Heart left ventricle (tissue), 16 donors: ENCODE measurements at regions not wholly inside any gene's neighbourhood (a gene's known extent, or its start where the extent isn't known, plus 50 kb on each side); places are given as distances from the start of the nearest gene placed in this dataset.

ENCODE experiments used
- ATAC-seq, 4 donors: fragments of 200-7000 bp; cut with Tn5 transposase; one replicate each; pipeline ENCODE4 v1.9.1; 2020 to 2022; ENCODE audit warnings: moderate library complexity in 4 of 4, mild to moderate bottlenecking in 3 of 4, moderate number of reproducible peaks in 1 of 4
- DNase-seq, 5 donors: peaks; one replicate each; pipeline ENCODE4 v3.0.0-alpha.2; 2020
- H3K27ac ChIP-seq, 12 donors: fragments of 200-600 bp; sonication (generic) in 4 of 12; one replicate each; pipeline versions ENCODE4 v1.5.0 to v1.8.0; 2016 to 2022; ENCODE audit warnings: mild to moderate bottlenecking in 2 of 12
- H3K27me3 ChIP-seq, 9 donors: fragments of 200-600 bp; sonication (generic) in 2 of 9; one replicate each; pipeline versions ENCODE4 v1.5.1 to v1.8.0; 2016 to 2022; ENCODE audit warnings: mild to moderate bottlenecking in 3 of 9
- H3K36me3 ChIP-seq, 9 donors: fragments of 200-600 bp; sonication (generic) in 2 of 9; one replicate each; pipeline versions ENCODE4 v1.5.0 to v1.8.0; 2018 to 2022; ENCODE audit warnings: mild to moderate bottlenecking in 2 of 9
- H3K4me1 ChIP-seq, 12 donors: fragments of 200-600 bp; sonication (generic) in 4 of 12; one replicate each; pipeline versions ENCODE4 v1.5.0 to v1.8.0; 2016 to 2022; ENCODE audit warnings: mild to moderate bottlenecking in 3 of 12
- H3K4me3 ChIP-seq, 12 donors: fragments of 200-600 bp; sonication (generic) in 4 of 12; one replicate each; pipeline versions ENCODE4 v1.5.0 to v1.8.0; 2017 to 2022; ENCODE audit warnings: mild to moderate bottlenecking in 9 of 12, moderate library complexity in 4 of 12
- H3K9me3 ChIP-seq, 12 donors: fragments of 200-600 bp; sonication (generic) in 4 of 12; one replicate each; pipeline versions ENCODE4 v1.5.0 to v1.8.0; 2016 to 2022; ENCODE audit warnings: mild to moderate bottlenecking in 1 of 12
- POLR2A ChIP-seq, 2 donors: fragments of 450-650 bp; IDR thresholded peaks; one replicate each; pipeline ENCODE4 v1.6.1; 2017; ENCODE audit warnings: antibody characterized with exemption in 2 of 2, mild to moderate bottlenecking in 2 of 2, moderate library complexity in 2 of 2
- WGBS, 4 donors: extraction: QIAGEN DNeasy Blood & Tissue Kit in 2 of 4; methylation state at CpG; one replicate each; pipeline versions ENCODE4 v1.1.5 to v1.1.7; 2013 to 2018; 5-methylcytosine and 5-hydroxymethylcytosine counted together
- intact Hi-C, 10 donors: fragments of 100-400 bp; cut with DNase I; formaldehyde crosslinking; loops; one replicate each; pipeline versions ENCODE4 v1.11.1 to v1.14.2; 2022
- TF ChIP-seq, protein P1 (sequence below), 12 donors: fragments of 200-600 bp; sonication (generic) in 4 of 12; IDR thresholded peaks; one replicate each; pipeline versions ENCODE4 v1.5.0 to v1.8.0; 2018 to 2022; ENCODE audit warnings: antibody characterized with exemption in 12 of 12, mild to moderate bottlenecking in 5 of 12
- donor health status: ischemic (EF 13 %, LVEDD 7.1; RV severe dilation, severe dysfunction).
- donor health status: healthy with polysubstance abuse.
- donor health status: DM: no; HTN: yes; CAD: no.
- donor health status: DM: no; HTN: no; CAD: no.
- donor health status: ischemic (EF 25% LVEDD 6.9; RV normal size, moderate dysfunction).
- donor health status: ischemic (EF 25% LVEDD 5.7; RV mildly dilated, moderate dysfunction).
- donor health status: healthy.
- donor health status: DM: yes; HTN: yes; CAD: no.
- donor health status: ischemic (EF 35%, LVEDD 5.7; RV mildly dilated, moderate dysfunction).
- donor health status: nonischemic (EF 11% LVEDD 7.7; RV severe dilation, severe dysfunction).
- donor health status: DM: yes; HTN: yes; CAD: no.
- donor health status: PGD.
- donor health status: ischemic (EF 29% LVEDD 5.4; RV normal size, mild dysfunction).
- donor health status: nonischemic (EF 23%, LVEDD 6.1; RV moderate dilation, normal function).

DNA sequence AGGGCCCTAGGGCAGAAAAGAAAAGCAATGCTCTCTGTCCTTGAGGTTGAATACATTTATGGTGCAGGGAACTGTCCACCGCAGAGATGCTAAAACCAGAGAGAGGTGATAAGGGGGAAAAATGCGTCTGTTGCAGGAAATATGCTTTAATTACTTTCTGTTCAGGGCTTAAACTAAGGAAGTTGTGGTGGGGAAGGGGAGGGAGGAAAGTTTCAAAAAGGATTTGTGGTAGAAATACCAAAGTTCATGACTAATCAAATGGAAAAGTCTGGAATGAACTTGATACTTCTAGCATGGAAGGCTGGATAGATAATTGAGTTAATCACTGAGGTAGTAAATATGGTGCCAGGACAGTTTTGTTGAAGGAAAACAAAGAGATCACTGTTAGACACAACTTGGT is 99.0 kb downstream of the ASB9 start:
- Histone ChIP-seq H3K4me1 (no peaks in the 10 kb centered on the region), H3K27me3 (peaks cover 0 to 4% (median 0%) of the 10 kb centered on the region in 9 donors), H3K27ac (no peak overlapping the region), H3K36me3 (no peaks in the 10 kb centered on the region), H3K4me3 (no peak overlapping the region), H3K9me3 (peaks cover 0 to 9% (median 0%) of the 10 kb centered on the region in 12 donors)
- WGBS, 4 donors: 27 to 46% (median 43%) methylated on average over 2 of the region's 2 CpGs
- intact Hi-C loops: loop anchor here in 1 of 10 donors (2.0 kb wide), 1 partner anchor 18 kb away; no protein-coding TSS in a partner anchor
- DNase-seq: no peak
- no peak for ATAC-seq
- no peak for TF ChIP-seq POLR2A (IDR thresholded peaks at IDR 0.05)
- TF ChIP-seq, protein P1, sequence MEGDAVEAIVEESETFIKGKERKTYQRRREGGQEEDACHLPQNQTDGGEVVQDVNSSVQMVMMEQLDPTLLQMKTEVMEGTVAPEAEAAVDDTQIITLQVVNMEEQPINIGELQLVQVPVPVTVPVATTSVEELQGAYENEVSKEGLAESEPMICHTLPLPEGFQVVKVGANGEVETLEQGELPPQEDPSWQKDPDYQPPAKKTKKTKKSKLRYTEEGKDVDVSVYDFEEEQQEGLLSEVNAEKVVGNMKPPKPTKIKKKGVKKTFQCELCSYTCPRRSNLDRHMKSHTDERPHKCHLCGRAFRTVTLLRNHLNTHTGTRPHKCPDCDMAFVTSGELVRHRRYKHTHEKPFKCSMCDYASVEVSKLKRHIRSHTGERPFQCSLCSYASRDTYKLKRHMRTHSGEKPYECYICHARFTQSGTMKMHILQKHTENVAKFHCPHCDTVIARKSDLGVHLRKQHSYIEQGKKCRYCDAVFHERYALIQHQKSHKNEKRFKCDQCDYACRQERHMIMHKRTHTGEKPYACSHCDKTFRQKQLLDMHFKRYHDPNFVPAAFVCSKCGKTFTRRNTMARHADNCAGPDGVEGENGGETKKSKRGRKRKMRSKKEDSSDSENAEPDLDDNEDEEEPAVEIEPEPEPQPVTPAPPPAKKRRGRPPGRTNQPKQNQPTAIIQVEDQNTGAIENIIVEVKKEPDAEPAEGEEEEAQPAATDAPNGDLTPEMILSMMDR (IDR thresholded peaks at IDR 0.05): no peak

DNA sequence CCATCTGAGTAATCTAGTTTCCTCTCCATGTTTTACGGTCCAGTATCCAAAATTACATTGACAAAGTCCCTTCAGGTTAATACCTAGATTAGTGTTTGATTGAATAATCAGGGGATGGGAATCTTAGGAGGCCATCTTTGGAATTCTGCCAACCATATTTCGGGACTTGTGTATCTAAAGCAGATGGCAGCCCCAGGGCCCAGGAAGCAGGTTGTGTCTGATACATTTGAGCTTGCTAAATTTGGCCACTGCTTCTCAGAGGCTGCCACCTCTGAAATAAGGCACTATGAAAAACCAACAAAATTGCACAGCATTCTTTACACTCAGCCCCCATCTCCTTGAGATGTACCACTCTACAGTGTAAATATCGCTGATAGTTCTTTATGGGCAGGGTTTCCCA is 102.1 kb downstream of the ASB9 start:
- no peak for ATAC-seq
- Histone ChIP-seq H3K4me3 (no peak overlapping the region), H3K4me1 (no peaks in the 10 kb centered on the region), H3K9me3 (peaks cover 0 to 9% (median 0%) of the 10 kb centered on the region in 12 donors), H3K36me3 (no peaks in the 10 kb centered on the region), H3K27ac (no peak overlapping the region), H3K27me3 (peaks cover 0 to 4% (median 0%) of the 10 kb centered on the region in 9 donors)
- intact Hi-C loops: no loop called here
- no peak for DNase-seq
- WGBS, 4 donors: 73 to 88% (median 81%) methylated on average over 3 of the region's 3 CpGs
- TF ChIP-seq, protein P1 (IDR thresholded peaks at IDR 0.05): no peak
- TF ChIP-seq POLR2A (IDR thresholded peaks at IDR 0.05): no peak

DNA sequence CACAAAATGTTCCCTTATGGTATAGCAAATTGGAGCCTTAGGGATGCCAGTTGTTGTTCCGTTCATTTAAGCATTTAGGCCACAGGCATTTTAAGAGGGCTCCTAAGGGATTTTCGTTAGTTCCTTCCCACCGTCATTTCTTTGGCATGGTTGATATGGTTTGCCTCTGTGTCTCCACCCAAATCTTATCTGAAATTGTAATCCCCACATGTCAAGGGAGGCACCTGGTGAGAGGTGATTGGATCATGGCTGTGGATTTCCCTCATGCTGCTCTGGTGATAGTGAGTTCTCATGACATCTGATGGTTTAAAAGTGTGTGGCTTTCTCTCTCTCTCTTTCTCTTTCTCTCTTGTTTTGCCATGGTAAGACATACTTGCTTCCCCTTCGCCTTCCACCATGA is 104.1 kb downstream of the ASB9 start:
- intact Hi-C loops: no loop called here
- Histone ChIP-seq H3K4me3 (no peak overlapping the region), H3K27ac (no peak overlapping the region), H3K36me3 (no peaks in the 10 kb centered on the region), H3K9me3 (peaks cover 0 to 9% (median 0%) of the 10 kb centered on the region in 12 donors), H3K4me1 (no peaks in the 10 kb centered on the region), H3K27me3 (peaks cover 0 to 1% (median 0%) of the 10 kb centered on the region in 9 donors)
- WGBS, 4 donors: 34 to 58% (median 42%) methylated on average over 4 of the region's 4 CpGs
- ATAC-seq (no peak), DNase-seq (no peak)
- no peak for TF ChIP-seq POLR2A (IDR thresholded peaks at IDR 0.05)
- TF ChIP-seq, protein P1 (IDR thresholded peaks at IDR 0.05): no peak

DNA sequence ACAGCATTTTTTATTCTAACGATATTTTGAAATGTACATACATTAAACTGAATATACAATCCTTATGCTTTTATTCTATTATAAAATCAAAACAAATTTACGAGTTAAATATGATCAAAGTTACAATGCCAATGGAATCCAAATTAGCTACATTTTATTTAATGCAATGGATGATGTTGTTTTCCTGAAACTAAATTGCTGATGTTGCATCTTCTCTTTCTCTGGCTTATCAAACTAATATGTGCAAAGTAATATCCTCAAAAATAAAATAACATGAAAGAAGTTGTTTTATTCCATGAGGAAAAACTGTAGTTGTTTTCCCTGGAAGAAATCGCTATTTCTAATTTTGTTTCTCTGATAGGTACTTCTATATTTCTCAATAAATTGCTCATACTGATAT is 106.8 kb downstream of the ASB9 start:
- Histone ChIP-seq H3K36me3 (no peaks in the 10 kb centered on the region), H3K27ac (no peak overlapping the region), H3K27me3 (no peaks in the 10 kb centered on the region), H3K9me3 (peaks cover 0 to 9% (median 0%) of the 10 kb centered on the region in 12 donors), H3K4me3 (no peak overlapping the region), H3K4me1 (no peaks in the 10 kb centered on the region)
- 70 to 92% (median 81%) methylated on average over 3 of the region's 3 CpGs for WGBS, 4 donors
- DNase-seq (no peak), ATAC-seq (no peak)
- TF ChIP-seq, protein P1 (IDR thresholded peaks at IDR 0.05): no peak
- no peak for TF ChIP-seq POLR2A (IDR thresholded peaks at IDR 0.05)
- intact Hi-C loops: no loop called here
